ENCODE measurements at regions not wholly inside any gene's neighbourhood (a gene's known extent, or its start where the extent isn't known, plus 50 kb on each side); places are given as distances from the start of the nearest gene placed in this dataset.

DNA sequence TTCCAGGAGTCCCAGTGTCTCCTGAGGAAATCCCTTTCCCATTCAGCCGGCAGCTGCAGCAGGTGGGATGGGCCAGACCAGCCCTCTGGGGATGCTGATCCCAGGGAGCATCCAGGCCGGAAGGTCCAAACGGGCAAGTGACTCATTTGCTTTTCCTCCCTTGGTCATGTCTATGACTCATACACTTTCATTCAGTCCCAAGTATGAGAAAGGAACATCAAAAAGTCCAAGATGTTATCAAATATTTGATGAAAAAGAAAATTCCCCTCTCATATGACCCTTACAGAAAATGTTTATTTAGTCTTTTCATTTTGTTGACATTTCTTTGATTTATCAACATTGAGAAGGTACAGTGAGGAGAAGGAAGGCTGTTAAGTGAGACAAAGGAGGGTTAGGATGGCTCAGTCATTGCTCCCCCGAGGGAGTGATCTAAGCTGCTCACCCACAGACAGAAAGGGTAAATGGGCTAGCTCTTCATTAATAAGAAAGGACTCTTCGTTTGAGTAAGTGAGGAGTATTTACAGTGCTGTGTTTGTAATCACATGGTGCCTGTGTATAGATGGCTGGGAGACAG lies 117.6 kb upstream of the ANKRD55 start:
- DNase-seq (ENCODE audit: low read depth in 2 of 2): peak; percentile 24 to 32

DNA sequence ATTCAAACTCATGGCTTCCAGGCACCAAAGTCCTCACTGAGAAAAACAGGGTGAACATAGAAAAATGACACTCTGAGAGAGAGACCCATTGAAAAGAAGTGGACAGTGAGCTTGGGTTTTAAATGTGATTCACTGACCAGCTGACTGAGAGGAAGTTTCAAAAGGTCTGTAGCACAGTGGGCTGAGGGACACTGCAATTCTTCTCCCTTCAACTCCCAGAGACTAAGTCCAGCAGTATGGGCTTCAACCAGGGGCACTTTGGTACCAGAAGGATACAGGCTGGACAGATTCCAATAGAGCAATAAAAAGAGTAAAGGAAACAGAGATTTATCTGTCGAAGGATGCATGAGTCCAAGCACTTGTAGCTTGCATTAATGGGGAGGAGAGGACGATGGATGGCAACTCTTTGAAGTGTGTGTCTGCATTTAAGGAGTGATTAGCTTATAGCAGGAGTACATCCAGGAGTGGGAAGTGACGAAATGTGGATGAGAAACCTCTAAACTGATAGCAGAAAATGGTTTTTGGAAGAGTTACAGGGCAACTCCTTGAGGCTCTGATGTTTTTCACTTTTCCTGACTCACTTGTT lies 117.0 kb upstream of the ANKRD55 start:
- no peak for DNase-seq (ENCODE audit: low read depth in 2 of 2)

DNA sequence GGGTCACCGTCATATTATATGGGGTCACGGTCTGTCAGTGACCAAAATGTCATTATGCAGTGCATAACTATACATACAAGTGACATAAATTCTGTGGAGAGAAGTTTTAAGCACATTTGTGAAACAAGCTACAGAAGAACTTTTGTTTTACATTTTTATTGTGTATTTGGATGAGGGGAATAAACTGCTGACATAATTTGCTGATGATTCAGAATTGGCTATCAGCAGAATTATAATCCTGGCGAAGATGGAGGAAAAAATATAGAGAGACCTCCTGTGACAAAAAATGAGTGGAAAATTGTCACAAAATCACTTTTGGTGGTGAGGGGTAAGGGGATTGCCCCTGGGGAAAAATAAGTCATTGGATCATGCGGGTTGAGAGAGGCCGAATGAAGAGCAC lies 116.3 kb upstream of the ANKRD55 start:
- DNase-seq (ENCODE audit: low read depth in 2 of 2): no peak

DNA sequence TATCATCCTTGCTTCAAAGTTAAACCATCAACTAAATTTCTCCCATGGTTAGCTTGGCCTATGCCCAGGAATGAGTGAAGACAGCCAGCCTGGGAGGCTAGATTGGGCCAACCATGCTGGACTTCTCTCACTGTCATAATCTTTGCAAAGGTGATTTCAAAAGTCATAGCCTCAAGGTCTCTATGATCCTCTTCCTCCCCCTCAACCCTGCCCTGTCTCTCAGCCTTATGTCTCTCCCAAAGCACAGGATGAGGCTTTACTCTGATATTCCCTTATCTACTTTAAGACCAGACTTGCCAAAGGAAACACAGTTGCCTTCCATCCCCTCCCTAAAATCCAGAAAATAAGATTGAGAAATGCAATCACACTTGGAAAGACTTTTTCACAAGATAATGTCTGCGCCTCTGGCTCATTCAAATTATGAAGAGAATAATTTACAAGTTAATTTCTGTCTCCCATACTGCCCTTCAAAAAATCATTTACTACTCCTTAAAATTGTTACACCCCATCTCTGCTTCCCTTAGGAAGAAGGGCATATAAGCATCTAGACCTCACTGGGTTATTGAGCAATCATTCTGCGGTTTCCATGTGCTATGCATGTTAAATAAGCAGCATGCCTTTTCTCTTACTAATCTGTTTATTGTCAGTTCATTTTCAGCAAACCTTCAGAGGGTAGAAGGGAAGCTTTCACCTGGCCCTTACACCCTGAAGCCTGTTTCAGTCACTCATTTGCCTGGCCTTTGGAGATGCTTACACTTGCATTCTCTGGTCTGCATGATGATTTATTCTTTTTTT lies 113.8 kb upstream of the ANKRD55 start:
- DNase-seq (ENCODE audit: low read depth in 2 of 2): peak; percentile 83

DNA sequence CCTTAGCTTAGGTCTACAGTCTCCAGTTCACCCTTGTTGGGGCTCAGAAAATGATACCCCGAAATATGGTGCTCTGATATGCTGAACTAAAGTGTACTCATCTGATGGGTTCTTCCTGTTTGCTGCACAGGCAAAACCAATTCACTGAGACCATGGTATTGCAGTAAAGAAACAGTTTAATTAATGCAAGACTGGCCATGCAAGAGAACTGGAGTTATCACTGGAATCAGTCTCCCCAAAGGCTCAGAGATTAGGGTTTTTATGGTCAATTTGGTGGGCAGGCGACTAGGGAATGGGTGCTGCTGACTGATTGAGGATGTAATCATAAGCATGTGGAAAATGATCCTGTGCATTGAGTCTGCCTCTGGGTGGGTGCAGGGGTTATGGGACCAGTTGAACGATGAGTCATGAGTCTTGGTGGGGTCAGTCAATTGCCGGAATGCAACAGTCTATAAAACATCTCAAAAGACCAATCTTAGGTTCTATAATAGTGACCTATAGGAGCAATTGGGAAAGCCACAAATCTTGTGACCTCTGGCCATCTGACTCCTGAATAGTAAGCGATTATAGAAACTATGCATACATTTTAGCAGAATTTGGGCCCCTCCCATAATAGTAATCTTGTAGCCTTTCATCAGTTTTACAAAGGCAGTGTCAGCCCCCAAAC lies 113.0 kb upstream of the ANKRD55 start:
- DNase-seq (ENCODE audit: low read depth in 2 of 2): no peak

DNA sequence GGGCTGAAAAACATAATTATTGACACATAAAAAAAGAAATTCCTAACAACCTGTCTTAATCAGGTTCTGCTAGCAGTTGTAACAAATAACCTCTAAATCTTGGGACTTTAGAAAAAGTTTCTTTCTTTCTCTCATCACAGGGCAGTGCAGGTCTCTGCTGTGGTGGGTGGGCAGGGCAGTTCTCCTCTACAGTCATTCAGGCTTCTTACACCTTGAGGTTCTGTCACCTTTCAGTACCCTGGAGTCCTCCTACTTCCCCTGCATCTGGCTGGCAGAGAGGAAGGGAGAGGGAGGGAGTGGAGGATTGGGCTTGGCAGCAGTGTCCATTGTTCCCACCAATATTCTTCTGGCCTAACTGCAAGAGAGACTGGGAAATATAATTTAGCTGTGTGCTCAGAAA lies 112.2 kb upstream of the ANKRD55 start:
- DNase-seq (ENCODE audit: low read depth in 2 of 2): no peak

DNA sequence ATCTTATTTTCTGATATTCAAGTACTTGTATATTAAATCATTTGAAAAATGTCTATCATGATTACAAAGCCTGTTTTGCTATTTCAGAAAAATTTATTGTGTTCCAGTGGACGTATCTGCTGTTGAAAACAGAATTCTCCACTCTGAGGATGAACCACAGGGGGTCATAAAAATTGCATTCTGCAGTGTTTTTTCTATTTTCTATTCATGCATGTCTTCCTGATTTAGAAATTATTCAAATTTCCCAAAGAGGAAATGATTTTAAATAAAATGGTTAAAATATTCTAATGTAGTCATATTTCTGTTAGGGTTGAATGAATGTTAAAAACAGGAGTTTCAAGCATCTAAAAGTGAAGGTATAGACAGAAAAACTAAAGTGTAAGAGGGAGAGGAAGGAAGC lies 111.5 kb upstream of the ANKRD55 start:
- DNase-seq (ENCODE audit: low read depth in 2 of 2): no peak

DNA sequence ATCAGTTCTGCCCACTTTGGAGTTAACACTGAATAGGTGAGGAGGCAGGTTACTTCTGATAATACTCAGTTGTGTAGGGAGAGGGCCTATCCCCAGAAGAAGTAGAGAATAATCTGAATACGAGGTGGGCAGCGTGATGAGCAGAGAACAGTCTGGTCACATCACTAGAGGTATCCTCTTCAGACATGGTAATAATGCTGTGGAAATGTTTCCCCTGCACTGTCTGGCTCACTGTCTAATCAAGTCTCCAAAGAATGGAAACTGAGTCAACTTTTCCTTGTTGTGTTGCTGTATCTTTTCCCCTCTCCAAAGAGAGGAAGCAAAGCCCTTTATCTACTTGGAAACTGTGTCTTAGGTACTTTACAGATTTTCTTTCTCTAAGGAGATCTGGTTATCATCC lies 110.9 kb upstream of the ANKRD55 start:
- no peak for DNase-seq (ENCODE audit: low read depth in 2 of 2)

DNA sequence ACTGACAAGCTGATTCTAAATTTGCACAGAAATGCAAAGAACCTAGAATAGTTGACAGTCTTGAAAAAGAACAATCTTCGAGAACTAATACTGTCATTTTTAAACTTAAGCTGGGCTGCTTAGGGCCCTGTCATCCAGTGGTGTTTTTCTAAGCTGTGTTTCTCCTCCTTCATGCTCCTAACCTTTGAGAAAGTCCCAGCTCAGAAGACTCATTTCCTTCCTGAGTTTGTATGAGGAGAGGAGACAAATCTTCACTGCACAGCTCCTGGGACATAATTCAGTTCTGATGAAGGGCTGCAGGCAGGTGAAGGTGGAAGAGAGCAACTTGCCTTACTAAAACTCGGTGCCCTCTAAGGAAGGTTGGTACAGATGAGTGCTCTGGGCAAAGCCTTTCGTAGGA lies 109.5 kb upstream of the ANKRD55 start:
- no peak for DNase-seq (ENCODE audit: low read depth in 2 of 2)

DNA sequence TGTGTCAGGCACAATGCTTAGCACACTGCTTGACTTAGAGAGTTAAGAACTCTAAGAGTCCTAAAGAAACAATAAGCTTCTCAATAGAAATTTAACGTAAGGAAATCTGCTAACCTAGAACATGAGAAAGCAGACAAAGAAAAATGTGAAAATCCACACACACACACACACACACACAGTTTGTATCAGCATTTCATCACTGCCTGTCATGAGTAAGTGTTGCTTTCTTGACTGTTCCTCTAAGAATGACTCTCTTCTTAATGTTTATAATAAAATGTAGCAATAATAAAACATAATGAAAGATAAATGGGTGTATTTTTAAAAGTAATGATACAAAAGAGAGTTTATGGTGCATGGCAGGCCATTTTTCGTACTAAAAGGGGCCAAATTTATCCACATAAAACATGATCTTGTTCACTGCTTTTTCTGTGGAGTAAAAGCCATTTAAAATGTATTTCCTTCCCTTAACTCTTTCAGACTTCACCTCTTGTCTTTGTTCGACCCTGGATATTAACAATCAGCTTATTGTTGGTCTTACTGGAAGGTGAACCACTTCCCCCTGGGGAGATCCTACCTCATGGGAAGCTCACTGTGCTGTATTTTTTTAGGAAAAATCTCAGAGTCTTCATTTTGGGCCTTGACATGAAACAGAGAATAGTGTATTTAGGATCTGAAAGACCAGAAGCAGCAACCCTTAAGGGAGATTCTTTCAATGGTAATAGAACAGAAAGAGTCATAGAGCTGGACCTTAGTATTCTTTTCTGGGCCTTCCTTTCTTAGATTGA lies 107.3 kb upstream of the ANKRD55 start:
- DNase-seq (ENCODE audit: low read depth in 2 of 2): no peak

DNA sequence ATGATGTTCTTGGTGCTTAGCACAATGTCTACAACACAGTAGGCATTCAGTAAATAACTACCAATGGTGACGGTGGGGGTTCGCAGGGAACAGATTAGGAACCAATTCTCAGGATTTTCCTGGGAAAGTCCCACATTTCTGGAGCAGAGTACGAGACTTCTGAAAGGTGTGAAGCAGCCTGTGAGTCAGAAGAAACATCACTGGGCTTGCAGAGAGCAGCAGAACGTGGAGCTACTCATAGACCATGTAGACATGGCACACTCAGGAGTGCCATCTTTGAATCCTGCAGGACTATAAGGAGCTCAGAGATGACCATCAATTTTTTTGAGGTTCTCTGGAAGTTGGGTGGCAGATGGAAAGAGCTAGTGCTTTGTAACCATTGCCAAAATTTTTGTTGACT lies 106.6 kb upstream of the ANKRD55 start:
- DNase-seq (ENCODE audit: low read depth in 2 of 2): no peak

DNA sequence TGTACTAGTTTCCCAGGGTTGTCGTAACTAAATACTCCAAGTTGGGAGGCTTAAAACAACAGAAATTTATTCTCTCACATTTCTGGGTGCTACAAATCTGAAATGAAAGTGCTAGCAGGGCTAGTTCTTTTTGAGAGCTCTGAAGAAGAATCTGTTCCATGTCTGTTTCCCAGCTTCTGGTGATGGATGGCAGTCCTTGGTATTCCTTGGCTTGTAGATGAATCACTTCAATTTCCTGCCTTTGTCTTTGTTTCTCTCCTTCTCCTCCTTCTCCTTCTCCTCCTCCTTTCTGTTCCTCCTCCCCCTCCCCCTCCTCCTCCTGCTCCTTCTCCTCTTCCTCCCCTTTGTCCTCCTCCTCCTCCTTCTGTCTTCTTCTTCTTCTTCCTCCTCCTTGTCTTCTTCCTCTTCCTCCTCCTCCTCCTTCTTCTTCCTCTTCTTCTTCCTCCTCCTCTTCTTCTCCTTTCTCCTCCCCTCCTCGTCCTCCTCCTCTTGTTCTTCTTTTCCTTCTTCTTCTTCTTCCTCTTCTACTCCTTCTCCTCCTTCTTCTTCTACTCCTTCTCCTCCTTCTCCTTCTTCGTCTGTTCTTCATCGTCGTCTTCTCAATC lies 104.7 kb upstream of the ANKRD55 start:
- DNase-seq (ENCODE audit: low read depth in 2 of 2): no peak

DNA sequence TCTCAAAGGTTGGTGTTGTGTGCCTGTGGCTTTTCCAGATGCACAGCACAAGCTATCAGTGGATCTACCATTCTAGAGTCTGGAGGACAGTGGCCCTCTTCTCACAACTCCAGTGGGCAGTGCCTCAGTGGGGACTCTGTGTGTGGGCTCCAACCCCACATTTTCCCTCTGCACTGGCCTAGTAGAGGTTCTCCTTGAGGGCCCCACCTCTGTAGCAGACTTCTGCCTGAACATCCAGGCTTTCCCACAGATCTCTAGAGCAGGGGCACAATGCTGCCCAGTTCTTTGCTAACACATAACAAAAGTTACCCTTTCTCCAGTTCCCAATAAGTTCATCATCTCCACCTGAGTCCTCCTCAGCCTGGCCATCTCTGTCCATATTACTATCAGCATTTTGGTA lies 102.1 kb upstream of the ANKRD55 start:
- no peak for DNase-seq (ENCODE audit: low read depth in 2 of 2)

DNA sequence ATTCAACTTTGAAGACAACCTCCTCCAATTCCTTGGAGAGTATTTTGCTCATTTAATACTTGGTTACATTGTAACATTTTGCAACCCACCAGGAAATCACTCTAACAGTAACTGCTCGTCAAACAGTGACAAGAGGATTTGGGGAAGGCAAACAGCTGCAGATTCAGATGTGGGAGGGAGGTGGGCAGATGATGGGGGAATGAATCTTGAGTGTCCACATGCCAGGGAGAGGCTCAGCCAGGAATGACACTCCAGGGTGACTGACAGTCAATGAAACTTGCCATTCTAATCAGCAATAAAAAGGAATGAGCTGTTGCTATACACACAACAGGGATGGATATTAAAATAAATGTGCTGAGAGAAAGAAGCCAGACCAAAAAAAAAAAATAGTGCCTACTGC lies 97.7 kb upstream of the ANKRD55 start:
- DNase-seq (ENCODE audit: low read depth in 2 of 2): no peak

DNA sequence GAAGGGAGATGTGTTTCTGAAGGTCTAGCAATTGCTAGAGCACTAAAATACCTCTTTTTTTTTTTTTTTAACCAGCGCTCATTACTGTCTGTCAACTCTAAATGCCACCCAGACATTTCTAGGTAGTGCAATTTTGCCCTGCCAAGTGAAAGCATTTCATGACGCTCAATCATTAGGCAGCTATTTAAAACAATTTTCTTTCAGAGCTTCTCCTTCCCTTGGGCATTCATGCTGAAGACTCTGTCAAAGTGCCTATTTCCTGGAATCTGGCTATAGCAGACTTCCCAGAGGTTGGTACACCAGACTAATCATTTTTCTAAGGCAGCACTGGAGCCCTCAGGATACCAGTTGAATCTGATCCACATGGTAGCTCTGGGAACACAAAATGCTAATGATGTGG lies 97.0 kb upstream of the ANKRD55 start:
- no peak for DNase-seq (ENCODE audit: low read depth in 2 of 2)

DNA sequence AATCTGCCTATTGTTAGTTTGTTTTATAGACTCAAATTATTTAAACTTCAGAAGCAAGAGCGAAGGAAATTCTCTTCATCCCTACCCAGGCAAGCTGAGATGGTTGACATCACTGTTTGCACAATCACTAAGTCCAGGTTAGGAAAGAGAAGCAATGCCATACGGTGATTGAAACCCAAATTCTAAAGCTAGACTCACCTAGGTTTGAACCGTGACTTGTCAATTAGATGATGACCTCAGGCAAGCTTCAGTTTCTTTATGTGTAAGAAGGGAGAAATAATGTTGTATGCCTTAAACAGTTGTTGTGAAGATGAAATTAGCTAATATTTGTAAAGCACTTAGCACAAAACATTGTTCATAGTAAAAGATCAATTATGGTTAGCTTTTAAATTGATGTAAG lies 96.5 kb upstream of the ANKRD55 start:
- DNase-seq (ENCODE audit: low read depth in 2 of 2): no peak

DNA sequence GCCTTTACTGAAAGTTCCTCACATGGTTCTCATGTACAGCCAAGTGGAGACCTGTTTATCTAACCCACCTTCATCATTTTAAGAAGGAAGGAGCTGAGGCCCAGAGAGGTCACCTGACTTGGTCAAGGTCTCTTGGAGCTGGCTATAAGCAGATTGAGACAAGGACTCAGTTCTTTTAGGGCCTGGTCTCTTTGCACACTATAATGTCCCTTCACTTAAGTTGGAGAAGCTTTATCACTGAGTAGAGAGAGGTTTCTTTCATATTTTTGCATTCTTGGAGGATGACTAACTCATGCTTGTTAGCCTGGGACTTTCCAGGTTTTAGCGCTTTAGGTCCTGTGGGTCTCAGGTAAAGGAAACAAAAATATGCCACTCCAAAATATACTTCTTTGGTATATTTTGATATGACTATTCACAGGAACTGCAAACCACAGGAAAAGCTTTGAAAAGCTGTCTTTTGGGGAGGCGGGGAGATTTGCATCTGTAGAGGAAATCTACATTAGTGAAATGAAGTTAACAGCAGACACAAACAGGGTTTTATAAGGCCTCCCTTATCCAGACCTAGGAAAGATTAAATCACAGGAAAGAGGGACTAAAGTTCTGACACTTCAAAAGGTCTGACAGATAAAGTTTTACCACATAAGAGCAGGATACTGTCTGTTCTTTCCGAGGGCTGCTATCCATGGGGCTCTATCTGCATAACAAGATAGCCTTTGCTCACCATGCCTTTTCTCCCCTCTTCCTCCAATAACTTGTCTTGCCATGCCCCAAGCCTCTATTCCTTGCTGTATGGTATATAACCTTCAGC lies 95.8 kb upstream of the ANKRD55 start:
- DNase-seq (ENCODE audit: low read depth in 2 of 2): no peak

DNA sequence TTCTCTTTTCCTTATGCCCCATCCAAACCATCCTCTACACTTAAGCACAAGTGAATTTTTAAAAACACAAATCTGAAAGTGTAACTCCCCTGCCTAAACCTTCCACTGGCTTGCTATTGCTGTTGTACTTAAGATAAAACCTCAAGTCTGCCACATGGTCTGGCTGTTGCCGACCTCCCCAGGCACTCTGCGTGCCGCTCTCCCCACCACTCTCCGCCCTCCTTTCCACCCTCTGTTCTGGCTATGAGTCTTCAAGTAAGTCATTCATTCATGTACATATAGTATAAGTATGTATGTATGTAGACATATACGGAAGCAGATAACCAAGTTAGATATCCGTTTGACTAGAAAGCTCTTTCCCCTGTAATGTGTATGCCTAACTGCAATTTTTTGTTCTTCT lies 94.7 kb upstream of the ANKRD55 start:
- no peak for DNase-seq (ENCODE audit: low read depth in 2 of 2)

DNA sequence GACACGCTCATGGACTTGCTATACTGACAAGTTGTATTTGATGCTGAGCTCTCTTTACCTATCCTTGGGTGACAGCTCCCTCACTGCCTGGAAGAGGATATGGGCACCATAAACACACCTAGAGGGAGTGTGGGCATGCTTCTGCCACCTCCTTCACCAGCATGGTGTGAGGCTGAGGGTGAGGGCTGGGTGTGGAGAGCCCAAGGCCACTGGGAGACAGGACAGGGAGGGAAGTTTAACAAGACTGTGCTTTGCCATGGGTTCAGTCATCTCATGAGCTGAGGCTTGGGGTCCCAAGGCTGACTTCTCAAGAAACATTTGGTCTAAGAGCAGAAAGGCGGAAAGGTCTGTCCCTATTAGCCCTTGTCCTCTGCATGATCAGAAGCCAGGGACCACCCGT lies 93.6 kb upstream of the ANKRD55 start:
- DNase-seq (ENCODE audit: low read depth in 2 of 2): no peak

DNA sequence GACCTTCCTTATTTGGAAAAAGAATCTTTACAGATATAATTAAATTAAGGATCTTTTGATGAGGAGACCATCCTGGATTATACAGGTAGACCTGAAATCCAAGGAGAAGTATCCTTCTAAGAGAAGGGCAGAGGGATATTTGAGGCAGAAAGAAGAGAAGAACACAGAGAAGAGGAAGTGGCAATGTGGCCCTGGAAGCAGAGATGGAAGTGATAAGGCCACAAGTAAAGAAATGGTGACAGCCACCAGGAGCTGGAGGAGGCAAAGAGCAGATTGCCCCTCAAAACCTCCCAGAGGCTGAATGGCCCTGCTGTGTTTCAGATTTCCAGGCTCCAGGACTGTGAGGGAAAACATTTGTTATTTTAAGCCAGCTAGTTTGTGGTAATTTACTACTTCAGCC lies 93.0 kb upstream of the ANKRD55 start:
- no peak for DNase-seq (ENCODE audit: low read depth in 2 of 2)

DNA sequence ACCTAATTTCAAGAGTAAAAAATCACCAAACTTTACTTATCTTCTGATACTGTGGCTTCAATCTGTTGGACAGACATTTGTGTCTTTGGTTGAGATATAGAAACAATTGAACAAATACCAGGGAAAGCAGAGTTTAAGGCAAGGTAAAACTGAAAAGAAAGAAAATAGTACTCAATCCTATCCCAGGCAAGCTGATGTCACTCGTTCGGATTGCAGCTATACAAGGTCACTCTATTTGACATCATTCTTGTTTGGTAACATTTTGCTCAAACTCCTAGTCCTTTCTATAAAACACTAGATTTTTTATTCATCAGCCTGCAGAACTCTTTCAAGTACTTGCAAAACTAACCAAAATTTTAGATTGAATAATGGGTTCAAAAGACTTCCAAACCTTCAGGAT lies 91.9 kb upstream of the ANKRD55 start:
- no peak for DNase-seq (ENCODE audit: low read depth in 2 of 2)
